22Rv1 (cell line): ENCODE measurements at regions not wholly inside any gene's neighbourhood (a gene's known extent, or its start where the extent isn't known, plus 50 kb on each side); places are given as distances from the start of the nearest gene placed in this dataset.

Experiments
- ZFX ChIP-seq: fragments of 450-650 bp; IDR thresholded peaks from 2 replicates; pipeline ENCODE4 v1.6.1; 2017; ENCODE audit warnings: antibody characterized with exemption, borderline replicate concordance
- TF ChIP-seq, protein P1 (sequence below): fragments of 450-650 bp; IDR thresholded peaks from 2 replicates; pipeline ENCODE4 v1.5.1; 2017; ENCODE audit warnings: mild to moderate bottlenecking

DNA sequence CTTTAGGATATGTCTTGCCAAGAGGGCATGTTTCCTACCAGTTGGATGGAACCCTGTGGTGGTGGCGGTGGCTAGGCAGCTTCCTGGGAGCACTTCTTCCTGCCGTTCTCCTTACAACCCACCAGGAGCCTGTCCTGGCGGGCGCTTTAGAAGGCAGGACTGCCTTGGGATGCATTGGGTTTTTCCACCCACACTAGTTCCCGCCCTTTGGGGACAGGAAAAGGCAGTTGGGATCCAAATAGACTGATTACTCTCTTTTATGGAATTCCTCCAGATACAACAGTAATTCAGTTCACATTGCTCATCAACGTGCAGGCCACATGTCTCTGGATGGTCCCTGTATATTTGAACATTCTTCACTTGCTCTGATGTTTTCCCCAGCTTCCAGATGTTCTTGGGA is 305.7 kb upstream of the SSTR1 start:
- TF ChIP-seq, protein P1, sequence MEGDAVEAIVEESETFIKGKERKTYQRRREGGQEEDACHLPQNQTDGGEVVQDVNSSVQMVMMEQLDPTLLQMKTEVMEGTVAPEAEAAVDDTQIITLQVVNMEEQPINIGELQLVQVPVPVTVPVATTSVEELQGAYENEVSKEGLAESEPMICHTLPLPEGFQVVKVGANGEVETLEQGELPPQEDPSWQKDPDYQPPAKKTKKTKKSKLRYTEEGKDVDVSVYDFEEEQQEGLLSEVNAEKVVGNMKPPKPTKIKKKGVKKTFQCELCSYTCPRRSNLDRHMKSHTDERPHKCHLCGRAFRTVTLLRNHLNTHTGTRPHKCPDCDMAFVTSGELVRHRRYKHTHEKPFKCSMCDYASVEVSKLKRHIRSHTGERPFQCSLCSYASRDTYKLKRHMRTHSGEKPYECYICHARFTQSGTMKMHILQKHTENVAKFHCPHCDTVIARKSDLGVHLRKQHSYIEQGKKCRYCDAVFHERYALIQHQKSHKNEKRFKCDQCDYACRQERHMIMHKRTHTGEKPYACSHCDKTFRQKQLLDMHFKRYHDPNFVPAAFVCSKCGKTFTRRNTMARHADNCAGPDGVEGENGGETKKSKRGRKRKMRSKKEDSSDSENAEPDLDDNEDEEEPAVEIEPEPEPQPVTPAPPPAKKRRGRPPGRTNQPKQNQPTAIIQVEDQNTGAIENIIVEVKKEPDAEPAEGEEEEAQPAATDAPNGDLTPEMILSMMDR: no peak
- no peak for TF ChIP-seq ZFX
